GM12878 (cell line): ENCODE measurements at regions not wholly inside any gene's neighbourhood (a gene's known extent, or its start where the extent isn't known, plus 50 kb on each side); places are given as distances from the start of the nearest gene placed in this dataset.

Experiments used
- BCL11A ChIP-seq: IDR thresholded peaks from 2 replicates; pipeline ENCODE4 v1.6.1; 2011; ENCODE audit warnings: low read depth, low read length
- KAT2A ChIP-seq: conservative IDR thresholded peaks from 2 replicates; pipeline ENCODE4 v1.6.1; 2011; ENCODE audit warnings: low read depth, low read length; ENCODE audit not compliant: control insufficient read depth
- POLR2A ChIP-seq: IDR thresholded peaks from 2 replicates; pipeline ENCODE4 v1.6.1; 2011; ENCODE audit warnings: low read depth, mild to moderate bottlenecking, low read length

GRCh38 chr18:10365021-10365500, 89.4 kb upstream of the APCDD1 start:
- TF ChIP-seq POLR2A (no peak), BCL11A (no peak), KAT2A (no peak)
